ENCODE measurements at regions not wholly inside any gene's neighbourhood (a gene's known extent, or its start where the extent isn't known, plus 50 kb on each side); places are given as distances from the start of the nearest gene placed in this dataset.

GRCh38 chr1:4305526-4306301 lies 348.7 kb upstream of the AJAP1 start:
- DNase-seq: no peak

GRCh38 chr1:4306559-4307467 lies 347.6 kb upstream of the AJAP1 start:
- no peak for DNase-seq

- no peak for DNase-seq
Measured at GRCh38 chr1:4307468-4307845, 347.0 kb upstream of the AJAP1 start.

GRCh38 chr1:4307911-4308545 lies 346.4 kb upstream of the AJAP1 start:
- DNase-seq: no peak

- no peak for DNase-seq
Measured at GRCh38 chr1:4308806-4309205, 345.6 kb upstream of the AJAP1 start.

GRCh38 chr1:4309676-4310320 lies 344.6 kb upstream of the AJAP1 start:
- no peak for DNase-seq

GRCh38 chr1:4310396-4310923 lies 343.9 kb upstream of the AJAP1 start:
- DNase-seq: no peak

- no peak for DNase-seq
Measured at GRCh38 chr1:4312024-4312423, 342.4 kb upstream of the AJAP1 start.

- no peak for DNase-seq
Measured at GRCh38 chr1:4315202-4315601, 339.2 kb upstream of the AJAP1 start.

GRCh38 chr1:4317207-4317606 lies 337.2 kb upstream of the AJAP1 start:
- DNase-seq: no peak

- no peak for DNase-seq
Measured at GRCh38 chr1:4318720-4319119, 335.7 kb upstream of the AJAP1 start.

GRCh38 chr1:4319496-4319895 lies 334.9 kb upstream of the AJAP1 start:
- DNase-seq: no peak

- DNase-seq: no peak
Measured at GRCh38 chr1:4322881-4323280, 331.5 kb upstream of the AJAP1 start.

- DNase-seq: no peak
Measured at GRCh38 chr1:4323309-4323708, 331.1 kb upstream of the AJAP1 start.

- no peak for DNase-seq
Measured at GRCh38 chr1:4324525-4324924, 329.9 kb upstream of the AJAP1 start.

GRCh38 chr1:4327142-4327541 lies 327.3 kb upstream of the AJAP1 start:
- DNase-seq: no peak

- DNase-seq: no peak
Measured at GRCh38 chr1:4328402-4329071, 325.9 kb upstream of the AJAP1 start.

GRCh38 chr1:4330805-4331766 lies 323.3 kb upstream of the AJAP1 start:
- DNase-seq: no peak

GRCh38 chr1:4331767-4332163 lies 322.6 kb upstream of the AJAP1 start:
- no peak for DNase-seq

GRCh38 chr1:4336507-4336906 lies 317.9 kb upstream of the AJAP1 start:
- no peak for DNase-seq

GRCh38 chr1:4341421-4341820 lies 313.0 kb upstream of the AJAP1 start:
- DNase-seq: no peak
